ENCODE measurements at regions not wholly inside any gene's neighbourhood (a gene's known extent, or its start where the extent isn't known, plus 50 kb on each side); places are given as distances from the start of the nearest gene placed in this dataset.
A peak's percentile ranks its signal among the peaks of the same experiment; 100 is the strongest.
"Not testable (repeated sequence)": the region's sequence is repeated elsewhere in the genome, so short reads cannot be mapped to it uniquely, and the experiment has no call there.

DNA sequence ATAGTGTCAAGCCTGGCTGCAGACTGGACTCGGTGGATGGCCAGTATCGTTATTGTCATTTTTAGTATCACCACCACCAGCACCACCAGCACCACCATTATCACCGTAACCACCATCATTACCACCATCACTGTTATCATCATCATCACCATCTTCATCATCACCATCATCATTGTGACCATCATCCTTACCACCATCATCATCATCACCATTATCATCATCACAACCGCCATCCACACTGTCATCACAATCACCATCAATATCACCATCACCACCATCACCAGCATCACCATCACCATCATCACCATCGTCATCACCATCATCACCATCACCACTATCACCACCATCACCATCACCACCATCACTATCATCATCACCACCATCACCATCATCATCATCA is 65.6 kb downstream of the FOXL3 start:
- ATAC-seq (no peak), DNase-seq (no peak)
- intact Hi-C loops (cut with micrococcal nuclease), result no loop called here

DNA sequence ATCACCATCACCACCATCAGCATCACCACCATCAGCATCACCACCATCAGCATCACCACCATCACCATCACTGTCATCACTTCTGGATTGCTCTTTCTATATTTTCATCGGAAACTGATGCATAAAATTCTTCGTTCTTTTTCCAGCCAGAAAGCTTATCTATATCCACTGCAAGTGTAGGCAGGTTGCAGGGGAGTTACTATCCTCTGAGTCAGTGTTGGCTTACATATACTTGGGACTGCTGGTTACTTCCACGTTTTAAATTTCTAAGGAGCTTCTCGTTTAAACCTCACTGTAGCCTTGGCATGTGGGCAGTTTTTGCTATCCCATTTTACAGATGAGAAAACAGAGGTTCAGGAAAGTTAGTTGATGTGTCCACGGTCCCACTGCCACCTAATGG is 66.1 kb downstream of the FOXL3 start:
- intact Hi-C loops (cut with micrococcal nuclease), result no loop called here
- no peak for DNase-seq
- ATAC-seq, result no peak

DNA sequence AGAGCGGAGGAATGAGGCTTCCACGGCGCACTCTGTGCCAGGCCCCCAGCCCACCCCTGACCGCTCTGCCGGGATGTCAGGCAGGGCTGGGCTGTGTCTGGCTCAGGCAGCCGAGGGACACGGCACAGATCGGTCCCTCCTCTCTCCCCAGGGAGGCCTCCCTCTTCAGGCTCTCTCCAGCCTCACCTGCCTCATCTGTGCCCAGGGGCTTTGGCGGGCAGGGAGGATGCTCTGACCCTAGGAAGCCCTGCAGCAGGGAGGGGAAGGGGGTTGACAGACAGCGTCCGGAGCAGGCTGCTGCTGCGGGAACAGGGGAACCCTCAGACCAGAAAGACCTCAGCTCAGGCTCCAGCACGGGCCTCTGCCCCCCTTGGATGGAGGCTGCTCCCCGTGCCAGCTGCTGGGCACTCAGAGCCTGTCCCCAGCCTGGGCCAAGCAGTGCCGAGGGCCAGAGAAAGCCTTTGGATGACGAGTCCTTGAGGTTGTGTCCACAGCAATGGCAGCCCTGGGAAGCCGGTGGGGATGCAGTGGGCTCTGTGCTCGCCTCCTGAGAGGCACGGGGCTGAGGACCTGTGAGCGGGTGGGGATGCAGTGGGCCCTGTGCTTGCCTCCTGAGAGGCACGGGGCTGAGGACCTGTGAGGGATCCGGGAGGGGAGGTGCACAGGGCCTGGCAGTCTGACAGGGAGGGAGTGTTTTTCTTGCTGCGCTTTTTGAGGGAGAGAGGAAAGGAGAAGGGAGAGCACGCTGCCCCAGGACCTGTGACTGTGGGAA is 66.9 kb downstream of the FOXL3 start:
- DNase-seq (no peak), ATAC-seq (no peak)
- intact Hi-C loops (cut with micrococcal nuclease), result no loop called here

DNA sequence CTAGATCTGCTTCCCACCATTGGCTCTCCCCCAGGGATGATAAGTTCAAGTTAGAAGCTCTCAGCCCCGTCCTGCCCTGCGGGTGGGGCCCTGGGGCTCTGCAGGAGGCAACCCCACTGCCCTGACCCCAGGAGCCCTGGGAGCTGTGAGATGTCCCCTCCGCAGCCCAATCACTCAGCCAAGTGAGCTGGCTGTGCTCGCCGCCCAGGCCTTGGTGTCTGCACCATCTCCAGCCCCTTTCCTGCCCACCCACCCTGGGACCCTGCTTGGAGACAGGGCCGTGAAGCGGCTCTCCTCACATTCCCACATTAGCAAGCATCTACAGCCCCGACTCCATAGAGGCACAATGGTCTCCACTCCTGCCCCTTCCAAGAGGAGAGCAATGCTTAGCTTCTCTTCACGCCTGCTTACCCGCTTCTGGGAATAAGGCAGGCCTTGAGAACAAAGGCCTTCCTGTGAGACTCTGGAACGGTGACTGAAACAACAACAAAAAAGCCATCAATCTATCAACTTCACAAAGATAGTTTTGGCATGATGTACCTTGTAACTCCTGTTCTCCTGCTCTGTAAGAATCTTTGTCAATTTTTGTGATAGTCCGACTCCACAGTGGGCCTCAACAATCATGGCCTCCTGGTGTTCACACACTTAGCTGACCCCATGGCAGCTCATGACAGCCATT is 67.7 kb downstream of the FOXL3 start:
- intact Hi-C loops (cut with micrococcal nuclease), result no loop called here
- DNase-seq, result no peak
- ATAC-seq, result no peak

DNA sequence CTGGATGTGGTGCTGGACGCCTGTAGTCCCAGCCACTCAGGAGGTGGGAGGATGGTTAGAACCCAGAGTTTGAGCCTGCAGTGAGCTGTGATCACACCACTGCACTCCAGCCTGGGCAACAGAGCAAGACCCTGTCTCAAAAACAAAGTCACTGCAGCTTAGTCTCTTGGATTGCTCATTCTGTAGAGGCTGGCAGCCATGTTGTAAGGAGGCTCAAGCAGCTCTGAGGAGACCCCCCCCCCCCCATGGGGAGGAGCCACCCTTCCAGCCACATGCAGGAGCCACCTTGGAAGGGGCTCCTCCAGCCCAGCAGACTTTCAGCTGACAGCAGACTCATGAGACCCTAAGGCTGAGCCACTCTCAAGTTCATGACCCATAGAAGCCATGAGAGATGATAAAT is 68.4 kb downstream of the FOXL3 start:
- no peak for ATAC-seq
- DNase-seq, result no peak
- intact Hi-C loops (cut with micrococcal nuclease), result no loop called here

DNA sequence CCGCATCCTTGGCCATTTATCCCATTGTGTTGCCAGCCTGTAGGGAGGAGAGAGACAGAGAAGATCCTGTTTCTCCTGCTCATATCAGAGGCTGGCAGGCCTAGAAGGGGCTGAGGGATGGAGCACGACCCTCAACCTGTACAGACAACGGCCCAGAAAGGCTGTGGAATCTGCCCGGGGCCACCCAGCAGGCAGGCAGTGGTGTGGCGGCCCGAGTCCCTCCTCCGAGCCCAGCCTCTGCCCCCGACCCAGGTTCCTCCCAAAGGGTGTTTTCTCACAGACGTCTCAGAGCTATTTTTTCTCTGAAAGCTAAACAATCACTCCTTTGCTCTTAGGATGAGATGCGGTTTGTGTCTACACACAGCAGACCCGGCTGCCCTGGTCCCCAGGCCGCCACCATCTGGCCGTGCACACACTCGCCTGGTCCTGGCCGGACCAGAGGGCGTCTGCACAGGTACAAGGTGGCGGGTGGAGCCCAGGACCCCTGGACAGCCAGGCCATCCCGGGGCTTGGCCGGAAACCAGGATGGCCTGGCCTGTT is 69.3 kb downstream of the FOXL3 start:
- intact Hi-C loops (cut with micrococcal nuclease), result no loop called here
- ATAC-seq, result no peak
- peak; percentile 21 for DNase-seq

DNA sequence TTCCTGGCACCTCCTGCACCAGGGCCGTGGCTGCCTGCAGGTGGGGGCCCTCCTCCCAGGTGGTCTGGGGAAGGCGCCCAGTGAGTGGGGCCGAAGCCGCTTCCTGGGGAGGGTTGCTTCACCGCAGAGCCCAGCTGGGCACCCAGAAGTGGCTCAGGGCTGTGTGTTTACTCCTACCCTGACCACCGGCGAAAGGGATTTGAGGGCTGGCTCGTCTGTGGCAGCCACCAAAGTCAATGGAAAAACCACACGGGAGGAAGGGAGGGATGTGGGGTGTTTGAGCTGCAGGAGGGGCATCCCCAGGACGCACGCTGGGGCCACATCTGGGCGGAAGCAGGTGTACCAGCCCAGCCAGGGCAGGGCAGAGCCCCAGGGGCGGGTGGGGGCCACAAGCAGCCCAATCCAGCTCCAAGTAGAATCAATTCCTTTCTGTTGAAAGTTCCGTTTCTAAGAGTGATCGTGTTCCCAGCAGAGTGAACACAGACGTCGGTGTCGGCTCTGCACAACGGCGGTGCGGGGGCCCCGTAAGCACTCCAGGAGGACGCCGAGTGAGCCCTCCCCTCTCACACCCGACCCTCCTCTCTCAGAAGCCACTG is 69.9 kb downstream of the FOXL3 start:
- intact Hi-C loops (cut with micrococcal nuclease), result no loop called here
- peak; percentile 16 for DNase-seq
- ATAC-seq, result no peak

DNA sequence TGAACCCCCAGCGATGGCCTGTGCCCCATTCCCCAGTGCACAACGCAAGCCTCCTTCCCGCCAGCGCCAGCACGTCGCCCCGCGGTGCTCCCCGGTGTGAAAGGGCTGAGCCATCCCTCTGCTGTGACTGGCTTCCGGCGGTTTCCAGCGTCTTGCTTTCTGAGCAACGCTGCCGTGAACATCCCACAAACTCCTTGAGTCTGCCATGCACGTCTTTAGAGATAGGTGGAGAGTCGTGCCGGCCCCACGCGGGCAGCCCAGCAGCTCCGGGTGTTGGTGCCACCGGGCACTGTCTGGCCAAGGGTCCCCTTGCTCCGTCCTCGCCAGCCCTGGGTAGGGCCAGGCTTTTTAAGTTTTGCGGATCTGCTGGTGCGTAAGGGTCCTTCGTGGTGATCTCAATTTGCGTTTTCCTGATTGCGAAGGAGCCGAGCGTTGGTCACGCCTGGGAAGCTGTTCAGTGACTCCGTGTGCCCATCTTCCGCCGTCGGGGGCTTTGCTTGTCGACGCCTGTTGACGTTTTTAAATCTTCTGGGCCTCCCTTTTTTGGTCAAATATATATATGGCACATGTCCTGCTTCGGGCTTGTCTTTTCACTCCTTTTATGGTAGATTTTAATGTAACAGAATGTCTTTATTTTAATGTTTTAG is 70.6 kb downstream of the FOXL3 start:
- ATAC-seq (no peak), DNase-seq (peak; percentile 15)
- intact Hi-C loops (cut with micrococcal nuclease), result no loop called here

DNA sequence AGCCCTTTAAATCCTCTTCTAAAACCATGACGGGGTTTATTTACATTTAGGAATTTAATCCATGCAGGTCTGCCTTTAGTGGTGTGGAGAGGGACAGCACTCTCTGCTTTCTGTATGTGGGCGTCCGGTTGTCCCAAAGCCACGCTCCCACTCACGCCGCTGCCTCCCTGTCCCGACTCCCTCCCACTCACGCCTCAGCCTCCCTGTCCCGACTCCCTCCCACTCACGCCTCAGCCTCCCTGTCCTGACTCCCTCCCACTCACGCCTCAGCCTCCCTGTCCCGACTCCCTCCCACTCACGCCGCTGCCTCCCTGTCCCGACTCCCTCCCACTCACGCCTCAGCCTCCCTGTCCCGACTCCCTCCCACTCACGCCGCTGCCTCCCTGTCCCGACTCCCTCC is 71.2 kb downstream of the FOXL3 start:
- intact Hi-C loops (cut with micrococcal nuclease); DNase-seq; ATAC-seq: not testable (repeated sequence)

DNA sequence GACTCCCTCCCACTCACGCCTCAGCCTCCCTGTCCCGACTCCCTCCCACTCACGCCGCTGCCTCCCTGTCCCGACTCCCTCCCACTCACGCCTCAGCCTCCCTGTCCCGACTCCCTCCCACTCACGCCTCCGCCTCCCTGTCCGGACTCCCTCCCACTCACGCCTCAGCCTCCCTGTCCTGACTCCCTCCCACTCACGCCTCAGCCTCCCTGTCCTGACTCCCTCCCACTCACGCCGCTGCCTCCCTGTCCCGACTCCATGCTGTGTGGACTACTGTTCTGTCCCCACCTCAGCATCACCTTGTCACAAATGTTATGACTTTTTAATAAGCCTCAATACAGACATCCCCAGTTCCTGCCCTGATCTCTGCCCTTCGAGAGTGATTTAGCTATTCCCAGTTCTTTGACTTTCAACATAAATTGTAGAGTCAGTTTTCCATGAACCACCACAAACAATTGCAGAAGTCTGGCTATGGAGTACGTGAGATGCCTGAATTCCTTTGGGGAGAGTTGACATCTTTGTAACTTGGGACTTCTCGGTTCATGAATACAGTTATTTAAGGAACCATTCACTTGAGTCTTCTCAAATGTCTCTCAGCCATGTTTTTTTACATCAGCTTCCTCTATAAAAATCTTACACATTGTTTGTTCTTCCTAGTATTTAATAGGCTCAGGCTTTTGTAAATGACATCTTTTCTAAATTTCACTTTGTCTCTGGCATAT is 71.9 kb downstream of the FOXL3 start:
- no peak for ATAC-seq
- intact Hi-C loops (cut with micrococcal nuclease), result no loop called here
- DNase-seq, result no peak

DNA sequence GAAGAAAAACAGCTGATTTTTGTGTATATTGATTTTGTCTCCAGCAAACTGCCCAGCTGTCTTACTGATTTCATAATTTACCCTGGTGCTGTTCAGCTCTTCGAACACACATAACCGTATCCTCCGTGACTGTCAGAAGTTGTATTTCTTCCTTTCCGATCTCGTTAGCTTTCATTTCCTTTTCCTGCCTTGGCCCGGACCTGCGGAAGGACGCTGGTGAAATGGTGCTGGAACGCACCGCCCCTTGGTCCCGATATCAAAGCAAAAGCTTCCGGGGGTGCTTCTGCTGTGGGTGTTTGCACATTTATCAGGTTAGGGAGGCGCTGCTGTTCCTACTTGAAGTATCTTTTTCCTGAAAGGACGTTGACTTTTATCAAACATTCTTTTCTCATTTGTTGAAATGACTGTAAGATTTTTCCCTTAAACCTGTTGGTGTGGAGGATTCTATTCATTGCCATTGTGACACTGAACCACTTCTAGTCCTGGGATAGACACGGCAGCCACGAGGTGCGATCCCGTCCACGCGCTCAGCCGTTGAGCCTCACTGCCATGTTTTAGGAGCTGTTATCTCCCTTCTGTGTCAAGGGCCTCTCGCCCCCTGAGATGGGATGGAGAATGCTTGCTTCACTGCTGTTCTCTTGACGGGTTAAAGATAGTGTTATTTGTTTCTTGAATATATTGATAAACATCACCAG is 72.6 kb downstream of the FOXL3 start:
- DNase-seq (peak; percentile 47), ATAC-seq (peak; percentile 19)
- intact Hi-C loops (cut with micrococcal nuclease), result no loop called here

DNA sequence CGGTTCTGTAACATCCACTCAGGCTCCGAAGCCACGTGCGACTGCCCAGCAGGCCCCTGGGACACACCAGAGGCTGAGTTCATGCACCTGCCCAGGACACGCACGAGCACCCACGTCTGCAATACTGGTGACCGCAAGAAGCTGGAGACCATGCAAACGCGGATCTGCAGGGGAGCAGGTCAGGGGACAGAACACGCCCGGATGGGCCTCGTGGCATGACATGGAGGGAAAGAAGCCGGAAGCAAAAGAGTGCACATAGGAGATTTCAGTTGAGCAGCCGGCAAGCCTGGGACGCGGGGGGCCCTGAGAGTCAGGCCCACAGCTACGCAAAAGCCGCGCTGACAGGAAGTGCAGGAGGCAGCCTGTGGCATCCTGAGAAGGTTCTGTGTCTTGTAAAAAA is 73.7 kb downstream of the FOXL3 start:
- ATAC-seq (no peak), DNase-seq (peak; percentile 15)
- intact Hi-C loops (cut with micrococcal nuclease), result no loop called here

DNA sequence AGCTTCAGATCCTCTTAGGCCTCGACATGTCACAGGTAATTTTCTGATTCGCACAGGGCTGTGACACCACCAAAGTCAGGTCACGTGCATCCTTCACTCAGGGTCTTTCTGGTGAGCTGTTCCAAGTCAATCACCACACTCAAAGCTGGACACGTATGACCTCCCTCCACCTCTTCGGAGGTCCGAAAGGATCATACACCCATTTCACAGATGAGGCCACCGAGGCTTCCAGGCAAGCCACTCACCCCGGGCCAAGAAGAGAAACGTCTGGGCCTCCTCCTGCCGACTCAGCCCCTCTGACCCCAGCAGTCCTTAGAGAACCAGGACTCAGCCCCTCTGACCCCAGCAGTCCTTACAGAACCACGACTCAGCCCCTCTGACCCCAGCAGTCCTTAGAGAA is 74.6 kb downstream of the FOXL3 start:
- intact Hi-C loops (cut with micrococcal nuclease), result no loop called here
- peak; percentile 12 for DNase-seq
- ATAC-seq, result no peak

DNA sequence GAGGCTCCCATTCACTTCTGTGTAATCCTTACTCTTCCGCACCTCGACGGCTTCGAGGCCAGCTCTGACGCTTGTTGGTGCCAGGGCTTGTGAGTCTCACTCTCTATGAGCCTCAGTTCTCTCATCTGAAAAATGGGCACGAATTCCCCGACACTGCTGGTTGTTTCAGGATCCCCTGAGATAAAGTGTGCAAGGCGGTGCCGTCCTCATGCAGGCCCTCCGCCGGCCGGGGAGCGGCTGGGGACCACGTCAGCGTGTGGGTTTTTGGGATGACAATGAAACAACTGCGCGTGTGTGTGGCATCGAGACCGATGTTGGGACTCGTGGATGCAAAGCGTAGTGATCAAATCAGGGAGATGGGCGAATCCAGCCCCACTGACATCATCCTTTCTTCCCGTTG is 75.6 kb downstream of the FOXL3 start:
- no peak for ATAC-seq
- intact Hi-C loops (cut with micrococcal nuclease), result no loop called here
- DNase-seq, result peak; percentile 5

DNA sequence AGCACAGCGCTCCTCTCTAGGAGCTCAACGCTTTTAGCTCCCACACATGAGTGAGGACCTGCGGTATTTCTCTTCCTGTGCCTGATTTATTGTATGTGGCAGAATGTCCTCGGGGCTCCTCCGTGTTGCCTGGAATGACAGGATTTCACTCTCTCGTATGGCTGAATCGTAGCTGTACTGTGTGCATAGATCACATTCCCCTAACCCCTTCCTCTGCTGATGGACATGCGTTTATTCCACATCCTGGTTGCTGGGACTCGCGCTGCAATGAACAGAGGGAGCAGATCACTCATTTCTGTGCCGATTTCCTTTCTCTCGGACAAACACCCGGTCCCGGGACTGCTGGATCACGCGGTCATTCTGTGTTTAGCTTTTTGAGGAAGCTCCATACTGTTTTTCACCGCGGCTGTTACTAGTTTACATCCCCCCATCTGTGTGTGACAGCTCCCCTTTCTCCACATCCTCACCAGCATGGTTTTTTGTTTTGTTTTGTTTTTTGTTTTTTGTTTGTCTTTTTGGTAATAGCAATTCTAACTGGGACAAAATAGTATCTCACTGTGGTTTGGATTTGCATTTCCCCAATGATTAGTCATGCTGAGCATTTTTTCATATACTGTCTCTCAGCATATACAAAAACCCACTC is 76.3 kb downstream of the FOXL3 start:
- intact Hi-C loops (cut with micrococcal nuclease), result no loop called here
- ATAC-seq (no peak), DNase-seq (peak; percentile 16)

DNA sequence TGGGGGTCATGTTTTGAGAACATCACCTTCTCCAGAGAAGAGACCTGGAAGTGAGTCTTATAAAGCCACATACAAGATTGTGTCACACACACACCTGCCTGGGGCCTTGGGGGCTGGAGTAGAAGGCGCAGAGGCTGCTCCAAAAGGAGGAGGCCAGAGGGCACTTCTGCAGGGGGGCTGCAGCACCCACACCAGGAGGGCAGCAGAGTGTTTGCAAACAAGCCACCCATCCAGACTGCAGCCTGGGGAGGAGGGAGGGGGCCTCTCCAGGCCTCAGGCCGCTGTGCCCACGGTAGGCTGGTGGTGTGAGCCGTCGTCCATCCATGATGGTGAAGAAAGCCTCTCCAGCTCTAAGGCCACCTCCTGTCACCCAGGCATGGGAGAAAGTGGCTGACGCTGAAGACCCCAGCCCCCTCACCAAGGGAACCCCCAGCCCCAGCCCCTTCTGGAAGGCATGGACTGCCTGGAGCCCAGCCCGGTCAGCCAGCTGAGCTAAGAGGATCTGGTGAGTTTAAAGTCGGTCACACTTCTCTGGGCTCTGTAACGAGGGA is 77.5 kb downstream of the FOXL3 start:
- DNase-seq, result no peak
- ATAC-seq, result no peak
- intact Hi-C loops (cut with micrococcal nuclease), result no loop called here

DNA sequence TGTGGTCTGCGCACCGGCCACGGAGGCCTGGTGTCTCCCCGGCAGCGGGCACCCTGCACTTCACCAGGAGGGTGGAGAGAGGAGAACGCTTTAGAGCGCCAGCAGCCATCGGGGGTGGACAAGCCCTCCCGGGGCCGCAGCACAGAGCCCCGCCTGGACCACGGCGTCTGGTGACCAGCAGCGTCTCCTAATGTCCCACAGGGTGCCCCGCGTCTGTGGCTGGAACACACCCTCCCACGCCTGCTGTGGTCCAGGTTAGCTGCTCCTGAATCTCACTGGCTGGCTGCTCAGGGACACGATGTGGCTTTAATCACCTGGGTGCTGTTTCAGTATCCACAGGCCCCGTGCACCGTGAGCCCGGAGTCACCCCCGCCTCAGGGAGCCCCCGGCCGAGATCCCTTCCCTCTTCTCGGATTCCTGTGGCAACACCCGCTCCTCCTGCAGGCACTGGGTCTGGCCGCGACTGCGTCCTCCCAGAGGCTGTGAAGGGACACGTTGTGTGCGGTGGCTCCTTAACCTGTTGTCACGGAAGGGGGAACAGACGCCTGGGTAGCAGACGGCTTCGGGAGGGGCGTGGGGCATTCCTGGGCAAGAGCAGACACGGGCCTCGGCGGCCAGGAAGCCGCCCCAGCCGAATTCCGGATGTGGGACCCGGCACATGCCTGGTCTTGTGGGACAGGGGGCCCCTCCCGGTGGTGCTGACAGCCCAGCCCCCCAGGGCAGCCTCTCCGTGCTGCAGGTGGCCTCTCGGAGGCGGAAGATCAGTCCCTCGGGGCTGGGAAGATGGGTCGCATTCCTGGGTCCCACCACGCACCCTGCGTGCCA is 78.9 kb downstream of the FOXL3 start:
- ATAC-seq, result no peak
- intact Hi-C loops (cut with micrococcal nuclease), result no loop called here
- DNase-seq, result peak; percentile 21
